SU-DHL-6 (cell line): ENCODE measurements at regions not wholly inside any gene's neighbourhood (a gene's known extent, or its start where the extent isn't known, plus 50 kb on each side); places are given as distances from the start of the nearest gene placed in this dataset.

Source experiments
- EZH2phosphoT487 ChIP-seq: fragments of 200-600 bp; sonication (generic), shearing (Covaris generic); conservative IDR thresholded peaks from 2 replicates; pipeline ENCODE4 v1.6.1; 2018; ENCODE audit warnings: mild to moderate bottlenecking, antibody characterized with exemption, low read length, moderate library complexity, mixed read lengths
- TF ChIP-seq, protein P1 (sequence below): fragments of 200-600 bp; sonication (generic); IDR thresholded peaks from one replicate; pipeline ENCODE4 v1.5.1; 2017; ENCODE audit warnings: antibody characterized with exemption, mild to moderate bottlenecking, low read length, moderate library complexity; ENCODE audit not compliant: insufficient read depth, poor library complexity, severe bottlenecking

DNA sequence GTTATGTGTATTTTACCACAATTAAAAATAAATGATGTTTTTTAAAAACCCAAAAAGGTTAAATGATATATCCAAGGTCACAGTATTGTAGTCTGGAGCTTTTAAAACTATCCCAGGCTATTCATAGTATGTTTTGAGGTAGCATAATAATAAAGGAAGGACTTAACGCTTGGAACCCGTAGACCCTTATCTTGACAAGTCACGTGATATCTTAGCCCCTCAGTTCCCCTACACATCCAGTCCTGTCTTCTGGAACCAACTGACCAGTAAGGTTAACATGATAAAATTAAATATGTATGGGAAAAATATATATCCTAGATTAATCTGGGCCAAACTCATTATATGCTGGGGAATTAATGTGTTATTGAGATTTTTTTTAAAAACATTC, 142.2 kb downstream of the RXFP2 start:
- TF ChIP-seq, protein P1, sequence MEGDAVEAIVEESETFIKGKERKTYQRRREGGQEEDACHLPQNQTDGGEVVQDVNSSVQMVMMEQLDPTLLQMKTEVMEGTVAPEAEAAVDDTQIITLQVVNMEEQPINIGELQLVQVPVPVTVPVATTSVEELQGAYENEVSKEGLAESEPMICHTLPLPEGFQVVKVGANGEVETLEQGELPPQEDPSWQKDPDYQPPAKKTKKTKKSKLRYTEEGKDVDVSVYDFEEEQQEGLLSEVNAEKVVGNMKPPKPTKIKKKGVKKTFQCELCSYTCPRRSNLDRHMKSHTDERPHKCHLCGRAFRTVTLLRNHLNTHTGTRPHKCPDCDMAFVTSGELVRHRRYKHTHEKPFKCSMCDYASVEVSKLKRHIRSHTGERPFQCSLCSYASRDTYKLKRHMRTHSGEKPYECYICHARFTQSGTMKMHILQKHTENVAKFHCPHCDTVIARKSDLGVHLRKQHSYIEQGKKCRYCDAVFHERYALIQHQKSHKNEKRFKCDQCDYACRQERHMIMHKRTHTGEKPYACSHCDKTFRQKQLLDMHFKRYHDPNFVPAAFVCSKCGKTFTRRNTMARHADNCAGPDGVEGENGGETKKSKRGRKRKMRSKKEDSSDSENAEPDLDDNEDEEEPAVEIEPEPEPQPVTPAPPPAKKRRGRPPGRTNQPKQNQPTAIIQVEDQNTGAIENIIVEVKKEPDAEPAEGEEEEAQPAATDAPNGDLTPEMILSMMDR = no peak
- TF ChIP-seq EZH2phosphoT487 = no peak
